ENCODE measurements at regions not wholly inside any gene's neighbourhood (a gene's known extent, or its start where the extent isn't known, plus 50 kb on each side); places are given as distances from the start of the nearest gene placed in this dataset.

GRCh38 chr1:73097917-73098316 is 815.6 kb upstream of the NEGR1 start:
- Histone ChIP-seq H3K9ac (ENCODE audit: low read depth in 1 of 3, low read length in 3 of 3) (no peak overlapping the region), H3K27ac (ENCODE audit: low read depth, low read length) (no peak overlapping the region), H3K9me3 (ENCODE audit: control insufficient read depth in 3 of 3, low read length in 3 of 3) (no peaks in the 10 kb centered on the region), H3K4me3 (ENCODE audit: low read length in 3 of 3) (no peak overlapping the region), H3K4me1 (ENCODE audit: control insufficient read depth in 3 of 3, insufficient read depth in 3 of 3, low read length in 3 of 3) (no peaks in the 10 kb centered on the region), H3K27me3 (ENCODE audit: control insufficient read depth in 3 of 3, insufficient read depth in 3 of 3, low read length in 3 of 3) (no peaks in the 10 kb centered on the region), H3K36me3 (ENCODE audit: control insufficient read depth in 3 of 3, insufficient read depth in 3 of 3, low read length in 3 of 3) (no peaks in the 10 kb centered on the region)

- Histone ChIP-seq H3K9me3 (ENCODE audit: control insufficient read depth in 3 of 3, low read length in 3 of 3) (no peaks in the 10 kb centered on the region), H3K9ac (ENCODE audit: low read depth in 1 of 3, low read length in 3 of 3) (no peak overlapping the region), H3K4me3 (ENCODE audit: low read length in 3 of 3) (no peak overlapping the region), H3K4me1 (ENCODE audit: control insufficient read depth in 3 of 3, insufficient read depth in 3 of 3, low read length in 3 of 3) (no peaks in the 10 kb centered on the region), H3K36me3 (ENCODE audit: control insufficient read depth in 3 of 3, insufficient read depth in 3 of 3, low read length in 3 of 3) (no peaks in the 10 kb centered on the region), H3K27me3 (ENCODE audit: control insufficient read depth in 3 of 3, insufficient read depth in 3 of 3, low read length in 3 of 3) (no peaks in the 10 kb centered on the region), H3K27ac (ENCODE audit: low read depth, low read length) (no peak overlapping the region)
These were observed 814.5 kb upstream of the NEGR1 start for GRCh38 chr1:73096841-73097240.

GRCh38 chr1:73092383-73092782 is 810.0 kb upstream of the NEGR1 start:
- no peaks in the 10 kb centered on the region for H3K27me3 ChIP-seq (ENCODE audit: control insufficient read depth in 3 of 3, insufficient read depth in 3 of 3, low read length in 3 of 3)
- no peak overlapping the region for H3K9ac ChIP-seq (ENCODE audit: low read depth in 1 of 3, low read length in 3 of 3)
- no peaks in the 10 kb centered on the region for H3K9me3 ChIP-seq (ENCODE audit: control insufficient read depth in 3 of 3, low read length in 3 of 3)
- no peak overlapping the region for H3K4me3 ChIP-seq (ENCODE audit: low read length in 3 of 3)
- no peaks in the 10 kb centered on the region for H3K36me3 ChIP-seq (ENCODE audit: control insufficient read depth in 3 of 3, insufficient read depth in 3 of 3, low read length in 3 of 3)
- no peaks in the 10 kb centered on the region for H3K4me1 ChIP-seq (ENCODE audit: control insufficient read depth in 3 of 3, insufficient read depth in 3 of 3, low read length in 3 of 3)
- H3K27ac ChIP-seq (ENCODE audit: low read depth, low read length) = no peak overlapping the region

GRCh38 chr1:73066866-73067265 is 784.5 kb upstream of the NEGR1 start:
- Histone ChIP-seq H3K4me3 (ENCODE audit: low read length in 3 of 3) (no peak overlapping the region), H3K4me1 (ENCODE audit: control insufficient read depth in 3 of 3, insufficient read depth in 3 of 3, low read length in 3 of 3) (no peaks in the 10 kb centered on the region), H3K9me3 (ENCODE audit: control insufficient read depth in 3 of 3, low read length in 3 of 3) (no peaks in the 10 kb centered on the region), H3K27ac (ENCODE audit: low read depth, low read length) (no peak overlapping the region), H3K36me3 (ENCODE audit: control insufficient read depth in 3 of 3, insufficient read depth in 3 of 3, low read length in 3 of 3) (no peaks in the 10 kb centered on the region), H3K27me3 (ENCODE audit: control insufficient read depth in 3 of 3, insufficient read depth in 3 of 3, low read length in 3 of 3) (no peaks in the 10 kb centered on the region), H3K9ac (ENCODE audit: low read depth in 1 of 3, low read length in 3 of 3) (no peak overlapping the region)

- Histone ChIP-seq H3K27ac (ENCODE audit: low read depth, low read length) (no peak overlapping the region), H3K27me3 (ENCODE audit: control insufficient read depth in 3 of 3, insufficient read depth in 3 of 3, low read length in 3 of 3) (no peaks in the 10 kb centered on the region), H3K4me3 (ENCODE audit: low read length in 3 of 3) (no peak overlapping the region), H3K4me1 (ENCODE audit: control insufficient read depth in 3 of 3, insufficient read depth in 3 of 3, low read length in 3 of 3) (no peaks in the 10 kb centered on the region), H3K9ac (ENCODE audit: low read depth in 1 of 3, low read length in 3 of 3) (no peak overlapping the region), H3K36me3 (ENCODE audit: control insufficient read depth in 3 of 3, insufficient read depth in 3 of 3, low read length in 3 of 3) (no peaks in the 10 kb centered on the region), H3K9me3 (ENCODE audit: control insufficient read depth in 3 of 3, low read length in 3 of 3) (no peaks in the 10 kb centered on the region)
These were observed 783.2 kb upstream of the NEGR1 start for GRCh38 chr1:73065339-73066041.

GRCh38 chr1:73056826-73057225 is 774.5 kb upstream of the NEGR1 start:
- H3K4me3 ChIP-seq (ENCODE audit: low read length in 3 of 3) = no peak overlapping the region
- no peaks in the 10 kb centered on the region for H3K27me3 ChIP-seq (ENCODE audit: control insufficient read depth in 3 of 3, insufficient read depth in 3 of 3, low read length in 3 of 3)
- no peaks in the 10 kb centered on the region for H3K36me3 ChIP-seq (ENCODE audit: control insufficient read depth in 3 of 3, insufficient read depth in 3 of 3, low read length in 3 of 3)
- H3K9ac ChIP-seq (ENCODE audit: low read depth in 1 of 3, low read length in 3 of 3) = no peak overlapping the region
- H3K9me3 ChIP-seq (ENCODE audit: control insufficient read depth in 3 of 3, low read length in 3 of 3) = no peaks in the 10 kb centered on the region
- no peak overlapping the region for H3K27ac ChIP-seq (ENCODE audit: low read depth, low read length)
- no peaks in the 10 kb centered on the region for H3K4me1 ChIP-seq (ENCODE audit: control insufficient read depth in 3 of 3, insufficient read depth in 3 of 3, low read length in 3 of 3)

GRCh38 chr1:73044241-73045036 is 762.1 kb upstream of the NEGR1 start:
- Histone ChIP-seq H3K27me3 (ENCODE audit: control insufficient read depth in 3 of 3, insufficient read depth in 3 of 3, low read length in 3 of 3) (no peaks in the 10 kb centered on the region), H3K4me1 (ENCODE audit: control insufficient read depth in 3 of 3, insufficient read depth in 3 of 3, low read length in 3 of 3) (no peaks in the 10 kb centered on the region), H3K36me3 (ENCODE audit: control insufficient read depth in 3 of 3, insufficient read depth in 3 of 3, low read length in 3 of 3) (no peaks in the 10 kb centered on the region), H3K4me3 (ENCODE audit: low read length in 3 of 3) (no peak overlapping the region), H3K27ac (ENCODE audit: low read depth, low read length) (no peak overlapping the region), H3K9me3 (ENCODE audit: control insufficient read depth in 3 of 3, low read length in 3 of 3) (peaks cover 0 to 2% (median 0%) of the 10 kb centered on the region in 3 donors), H3K9ac (ENCODE audit: low read depth in 1 of 3, low read length in 3 of 3) (no peak overlapping the region)

GRCh38 chr1:73042403-73042802 is 760.1 kb upstream of the NEGR1 start:
- Histone ChIP-seq H3K4me1 (ENCODE audit: control insufficient read depth in 3 of 3, insufficient read depth in 3 of 3, low read length in 3 of 3) (no peaks in the 10 kb centered on the region), H3K27me3 (ENCODE audit: control insufficient read depth in 3 of 3, insufficient read depth in 3 of 3, low read length in 3 of 3) (no peaks in the 10 kb centered on the region), H3K9ac (ENCODE audit: low read depth in 1 of 3, low read length in 3 of 3) (no peak overlapping the region), H3K27ac (ENCODE audit: low read depth, low read length) (no peak overlapping the region), H3K9me3 (ENCODE audit: control insufficient read depth in 3 of 3, low read length in 3 of 3) (peaks cover 0 to 2% (median 0%) of the 10 kb centered on the region in 3 donors), H3K4me3 (ENCODE audit: low read length in 3 of 3) (no peak overlapping the region), H3K36me3 (ENCODE audit: control insufficient read depth in 3 of 3, insufficient read depth in 3 of 3, low read length in 3 of 3) (no peaks in the 10 kb centered on the region)

- Histone ChIP-seq H3K4me1 (ENCODE audit: control insufficient read depth in 3 of 3, insufficient read depth in 3 of 3, low read length in 3 of 3) (no peaks in the 10 kb centered on the region), H3K9ac (ENCODE audit: low read depth in 1 of 3, low read length in 3 of 3) (no peak overlapping the region), H3K9me3 (ENCODE audit: control insufficient read depth in 3 of 3, low read length in 3 of 3) (peaks cover 0 to 2% (median 0%) of the 10 kb centered on the region in 3 donors), H3K36me3 (ENCODE audit: control insufficient read depth in 3 of 3, insufficient read depth in 3 of 3, low read length in 3 of 3) (no peaks in the 10 kb centered on the region), H3K27ac (ENCODE audit: low read depth, low read length) (no peak overlapping the region), H3K4me3 (ENCODE audit: low read length in 3 of 3) (no peak overlapping the region), H3K27me3 (ENCODE audit: control insufficient read depth in 3 of 3, insufficient read depth in 3 of 3, low read length in 3 of 3) (no peaks in the 10 kb centered on the region)
These were observed 758.5 kb upstream of the NEGR1 start for GRCh38 chr1:73040811-73041210.

GRCh38 chr1:73034271-73034670 is 751.9 kb upstream of the NEGR1 start:
- Histone ChIP-seq H3K36me3 (ENCODE audit: control insufficient read depth in 3 of 3, insufficient read depth in 3 of 3, low read length in 3 of 3) (no peaks in the 10 kb centered on the region), H3K27me3 (ENCODE audit: control insufficient read depth in 3 of 3, insufficient read depth in 3 of 3, low read length in 3 of 3) (no peaks in the 10 kb centered on the region), H3K9me3 (ENCODE audit: control insufficient read depth in 3 of 3, low read length in 3 of 3) (no peaks in the 10 kb centered on the region), H3K27ac (ENCODE audit: low read depth, low read length) (no peak overlapping the region), H3K4me1 (ENCODE audit: control insufficient read depth in 3 of 3, insufficient read depth in 3 of 3, low read length in 3 of 3) (no peaks in the 10 kb centered on the region), H3K4me3 (ENCODE audit: low read length in 3 of 3) (no peak overlapping the region), H3K9ac (ENCODE audit: low read depth in 1 of 3, low read length in 3 of 3) (no peak overlapping the region)

Data from skeletal muscle tissue (tissue), 3 donors.